NCI-H226 (cell line): ENCODE measurements at regions not wholly inside any gene's neighbourhood (a gene's known extent, or its start where the extent isn't known, plus 50 kb on each side); places are given as distances from the start of the nearest gene placed in this dataset.

Source experiments
- DNase-seq: peaks from one replicate; pipeline ENCODE4 v3.0.0-alpha.2; 2015

DNA sequence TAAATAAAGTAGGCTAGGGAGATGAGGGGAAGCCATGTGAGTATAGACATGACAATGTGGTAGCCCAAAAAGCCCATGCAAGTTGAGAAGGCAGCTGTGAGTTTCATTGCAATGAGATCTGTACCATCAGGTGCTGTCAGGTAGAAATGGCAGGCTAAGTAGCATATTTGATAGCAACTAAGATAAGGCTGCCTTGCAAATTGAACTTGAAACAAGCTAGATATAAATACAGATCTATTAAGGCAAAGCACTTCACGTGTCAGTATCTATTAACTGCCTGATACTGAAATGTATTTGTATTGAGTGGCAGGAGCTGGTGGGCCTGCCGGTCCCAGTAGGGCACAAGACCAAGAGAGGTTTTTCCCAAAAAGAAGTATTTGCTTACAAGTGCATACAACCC is 419.9 kb downstream of the TDRD15 start:
- no peak for DNase-seq

- DNase-seq = no peak
Observed at GRCh38 chr2:21544392-21544791, 420.6 kb downstream of the TDRD15 start.

DNA sequence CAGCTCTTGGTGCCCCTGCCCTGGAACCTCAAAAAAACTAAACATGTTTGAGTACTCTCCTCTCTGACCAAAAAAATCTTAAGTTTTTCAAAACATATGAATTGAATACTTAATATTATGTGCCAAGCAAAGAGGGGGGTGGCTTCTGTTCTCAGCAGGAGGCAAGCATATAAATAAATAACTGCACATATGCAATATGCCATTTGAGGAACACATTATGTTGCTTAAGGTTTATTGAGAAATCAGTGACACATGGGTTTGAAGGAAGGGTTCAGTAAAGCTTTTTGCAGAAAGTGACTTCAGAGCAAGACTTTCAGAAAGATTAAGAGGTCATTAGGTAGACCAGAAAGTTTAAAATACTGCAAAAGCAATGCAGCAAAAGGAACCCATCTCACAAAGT is 429.2 kb downstream of the TDRD15 start:
- DNase-seq = no peak

GRCh38 chr2:21559351-21559750 is 435.6 kb downstream of the TDRD15 start:
- no peak for DNase-seq

GRCh38 chr2:21561965-21562364 is 438.2 kb downstream of the TDRD15 start:
- DNase-seq = no peak

DNA sequence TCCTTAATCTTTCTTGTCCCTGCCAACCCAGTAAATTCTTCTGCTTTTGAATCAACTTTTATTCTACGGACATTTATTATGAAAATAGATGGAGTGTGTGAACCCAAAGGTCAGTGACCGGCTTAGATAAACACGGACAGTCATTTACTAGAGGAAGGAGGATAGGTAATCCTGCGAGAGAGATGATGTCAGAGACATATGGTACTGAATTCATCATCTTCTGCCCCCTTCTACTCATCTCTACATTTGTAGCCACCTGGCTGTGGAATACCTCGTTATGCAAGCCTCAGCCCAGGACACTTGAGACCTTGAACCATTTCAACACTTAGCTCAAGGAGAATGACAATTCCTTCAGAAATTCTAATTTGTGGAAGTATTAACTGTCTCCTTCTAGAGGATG is 443.6 kb downstream of the TDRD15 start:
- DNase-seq = no peak

DNA sequence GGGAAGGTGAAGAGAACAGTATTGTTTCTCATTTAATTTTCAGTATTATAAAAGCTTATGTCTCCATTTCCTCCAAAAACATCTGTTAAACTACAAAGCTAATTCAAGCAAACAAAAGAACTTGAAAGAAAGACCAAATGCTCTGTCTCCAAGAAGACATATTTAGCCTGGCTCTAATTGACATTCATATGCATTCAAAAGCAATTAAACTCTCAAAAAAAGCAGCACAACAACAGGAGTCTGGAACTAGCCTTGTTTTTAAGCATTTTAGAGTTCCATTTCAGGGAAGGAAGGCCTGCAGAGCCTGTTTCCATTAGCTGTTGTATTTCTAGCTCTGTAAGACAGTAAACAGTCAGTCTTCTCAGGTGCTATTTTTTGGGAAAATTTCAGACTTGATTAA is 447.9 kb downstream of the TDRD15 start:
- no peak for DNase-seq

DNA sequence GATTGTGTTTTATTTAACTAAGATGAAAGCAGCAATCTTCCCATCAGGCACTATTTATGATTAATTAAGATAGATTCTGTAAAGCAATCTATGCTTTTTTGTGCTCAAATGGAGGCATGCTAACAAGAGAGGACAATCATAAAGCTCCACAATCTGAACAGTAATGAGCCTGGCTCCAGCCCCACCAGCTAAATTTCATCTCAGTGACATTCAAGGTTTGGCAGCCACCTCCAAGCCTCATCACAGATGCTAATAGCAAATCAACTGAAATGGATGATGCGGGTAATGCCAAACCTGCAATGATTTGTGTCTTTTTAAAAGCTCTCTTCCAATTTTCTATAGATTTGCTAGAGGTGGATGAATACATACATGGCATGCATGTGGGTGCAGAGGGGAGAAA is 456.6 kb downstream of the TDRD15 start:
- DNase-seq = no peak

- DNase-seq = no peak
Observed at GRCh38 chr2:21585881-21586280, 462.1 kb downstream of the TDRD15 start.

DNA sequence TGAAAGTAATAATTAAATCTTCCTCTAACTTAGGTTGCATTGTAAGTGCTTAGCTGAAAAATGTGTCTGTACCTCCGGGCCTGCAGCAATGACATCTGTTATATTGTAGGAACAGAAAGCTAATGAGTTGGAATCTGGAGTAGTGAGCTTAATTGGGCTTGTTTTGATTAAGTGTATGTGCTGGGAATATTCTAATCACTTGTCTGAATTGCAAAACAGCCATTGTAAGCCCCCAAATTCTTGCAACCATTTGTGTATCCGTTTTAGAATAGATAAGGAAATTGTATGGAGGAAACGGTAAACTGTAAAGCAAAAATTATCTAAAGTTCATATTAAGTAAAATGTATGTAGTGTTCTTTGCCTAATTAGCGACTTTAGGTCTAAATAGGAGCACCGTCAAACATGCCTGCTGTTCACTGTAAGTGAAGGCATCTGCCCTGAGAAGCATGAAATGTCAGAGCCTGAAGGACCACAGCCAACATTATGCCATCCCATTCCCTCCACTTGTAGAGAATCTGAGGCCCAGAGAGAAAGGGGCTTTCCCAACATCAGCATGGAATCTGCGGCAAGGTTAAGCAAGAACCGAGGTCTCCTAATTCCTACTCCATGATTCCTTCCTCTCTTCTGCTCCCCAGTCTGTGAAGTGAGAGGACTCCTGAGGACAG is 466.4 kb downstream of the TDRD15 start:
- no peak for DNase-seq

- no peak for DNase-seq
Observed at GRCh38 chr2:21591926-21592325, 468.2 kb downstream of the TDRD15 start.

GRCh38 chr2:21599417-21599816 is 475.6 kb downstream of the TDRD15 start:
- DNase-seq = no peak

- DNase-seq = no peak
Observed at GRCh38 chr2:21602789-21603188, 479.0 kb downstream of the TDRD15 start.

- no peak for DNase-seq
Observed at GRCh38 chr2:21607572-21607971, 483.8 kb downstream of the TDRD15 start.

DNA sequence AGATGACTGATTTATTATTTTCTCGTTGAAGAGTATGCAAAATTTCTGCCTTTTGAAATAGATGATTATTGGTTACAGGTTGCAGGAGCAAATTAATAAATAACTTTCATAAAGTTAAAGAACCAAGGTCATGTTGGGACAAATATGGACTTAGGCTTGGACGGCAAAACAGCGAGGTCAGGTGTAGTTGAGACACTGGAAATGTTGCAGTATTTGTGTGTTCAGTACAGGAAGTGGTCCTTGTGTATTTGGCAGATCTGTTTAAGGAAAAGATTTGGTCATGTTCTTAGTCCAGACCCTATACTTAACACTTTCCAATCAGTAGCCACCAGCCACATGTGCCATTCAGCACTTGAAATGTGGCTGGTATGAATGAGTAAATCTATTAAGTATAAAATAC is 486.5 kb downstream of the TDRD15 start:
- no peak for DNase-seq

DNA sequence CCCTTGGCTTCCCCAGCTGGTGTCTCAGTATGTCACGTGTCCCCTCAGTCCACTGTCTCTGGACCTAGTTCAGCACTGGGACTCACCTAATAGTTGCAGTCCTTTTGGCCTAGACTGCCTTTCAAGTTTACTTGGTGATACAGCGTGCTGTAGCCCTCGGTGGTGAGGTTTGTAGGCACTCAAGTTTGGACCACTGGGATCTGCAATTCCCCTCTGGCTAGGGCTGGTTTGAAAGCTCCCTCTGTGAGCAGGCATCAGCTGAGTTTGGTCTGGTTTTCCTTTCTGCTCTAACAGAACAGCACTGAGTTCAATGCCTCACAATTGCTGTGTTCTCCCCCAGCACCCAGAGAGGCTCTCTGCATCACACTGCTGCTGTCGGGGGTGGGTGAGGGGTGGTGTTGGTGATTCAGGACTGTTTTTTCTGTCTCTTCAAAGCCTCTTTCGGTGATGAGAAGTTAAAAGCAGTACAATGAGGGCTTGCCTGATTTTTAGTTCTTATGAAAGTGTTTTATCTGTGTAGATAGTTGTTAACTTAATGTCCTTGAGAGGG is 494.2 kb downstream of the TDRD15 start:
- no peak for DNase-seq

DNA sequence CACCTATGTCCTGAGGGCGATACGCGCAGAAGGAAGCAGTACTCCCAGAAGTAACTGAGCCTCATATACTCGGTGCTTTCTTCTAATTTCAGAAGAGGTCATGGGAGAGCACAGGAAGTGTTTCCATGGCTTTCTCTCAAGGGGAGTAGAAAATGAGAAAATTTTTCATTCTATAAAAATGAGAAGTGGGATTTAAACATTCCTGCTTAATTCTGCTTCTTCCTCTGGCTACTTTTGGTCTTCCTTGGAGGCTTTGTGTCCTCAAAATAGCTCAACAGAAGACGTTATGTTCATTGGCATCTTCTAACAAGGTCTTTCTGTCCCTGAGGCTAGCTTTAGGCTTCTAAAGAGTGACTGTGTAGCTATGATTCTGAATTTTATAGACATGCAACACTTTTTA is 497.0 kb downstream of the TDRD15 start:
- no peak for DNase-seq

DNA sequence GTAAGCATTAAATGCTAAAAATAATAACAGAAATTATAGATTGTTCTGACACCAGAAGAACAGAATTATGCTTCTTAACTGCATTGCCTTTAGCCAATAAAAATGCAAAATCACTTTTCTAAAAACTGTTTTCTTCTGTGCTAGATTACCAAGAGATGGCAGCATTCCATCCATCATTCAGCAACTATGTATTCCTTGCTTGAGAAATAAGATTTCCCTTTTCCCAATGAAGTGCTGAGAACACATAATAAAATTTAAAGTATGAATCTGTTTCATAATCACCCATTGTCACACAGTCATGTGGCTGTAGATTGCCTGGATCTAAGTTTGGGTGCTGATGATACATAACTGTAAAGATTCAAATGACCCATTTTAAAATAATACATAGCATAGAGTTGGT is 504.2 kb downstream of the TDRD15 start:
- DNase-seq = no peak

GRCh38 chr2:21633015-21633414 is 509.2 kb downstream of the TDRD15 start:
- no peak for DNase-seq

DNA sequence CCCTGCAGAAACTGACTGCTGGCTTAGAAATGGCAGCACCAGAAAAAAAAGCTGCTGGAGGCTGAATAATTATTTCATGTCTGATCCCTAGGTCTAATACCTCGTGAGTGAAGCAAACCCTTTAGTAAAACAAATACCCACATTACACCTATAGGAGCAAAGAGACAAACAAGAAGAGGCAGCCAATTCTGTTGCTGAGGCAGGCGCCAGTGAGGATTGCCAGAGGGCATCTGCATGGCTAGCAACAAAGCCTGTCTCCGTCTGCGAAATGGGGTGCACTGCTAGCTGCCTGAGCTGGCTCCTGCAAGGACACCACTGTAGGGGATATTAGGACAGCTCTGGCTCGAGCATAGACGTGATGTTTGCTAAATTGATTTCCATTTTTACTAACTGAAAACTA is 509.7 kb downstream of the TDRD15 start:
- no peak for DNase-seq

DNA sequence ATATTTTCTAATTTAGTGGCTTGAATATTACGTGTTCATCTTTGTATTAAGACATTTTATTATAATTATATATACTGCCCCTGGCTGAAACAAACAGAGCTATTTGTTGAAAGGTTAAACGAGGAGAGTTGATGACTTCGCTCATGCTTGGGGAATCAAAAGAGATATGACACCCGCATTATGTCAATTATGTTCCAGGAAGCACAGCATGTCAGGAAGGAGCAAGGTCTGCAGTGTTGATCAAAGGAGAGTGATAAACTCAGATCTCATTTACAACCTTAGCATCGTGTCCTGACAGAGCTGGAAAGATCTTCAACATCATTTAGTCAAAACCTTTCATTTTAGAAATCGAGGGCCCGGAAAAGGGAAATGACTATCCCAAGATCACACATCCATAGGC is 510.1 kb downstream of the TDRD15 start:
- no peak for DNase-seq

DNA sequence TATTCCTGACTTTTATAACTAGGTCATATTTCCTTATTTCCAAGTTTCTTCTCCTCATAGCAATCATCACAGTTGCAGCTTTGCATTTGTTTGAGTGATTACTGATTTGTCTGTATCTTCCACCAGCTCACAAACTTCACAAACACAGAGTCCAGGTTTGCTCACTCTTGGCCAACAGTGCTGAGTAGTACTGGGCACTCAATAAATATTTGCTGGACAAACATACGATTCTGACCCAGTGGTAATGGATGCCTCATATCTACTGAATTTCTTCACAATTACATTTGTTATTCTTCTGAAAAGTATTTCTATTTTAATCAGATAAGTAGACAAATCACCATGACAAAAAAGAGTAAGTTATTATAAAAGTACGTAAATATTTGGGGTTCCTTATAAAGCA is 516.3 kb downstream of the TDRD15 start:
- DNase-seq = no peak

DNA sequence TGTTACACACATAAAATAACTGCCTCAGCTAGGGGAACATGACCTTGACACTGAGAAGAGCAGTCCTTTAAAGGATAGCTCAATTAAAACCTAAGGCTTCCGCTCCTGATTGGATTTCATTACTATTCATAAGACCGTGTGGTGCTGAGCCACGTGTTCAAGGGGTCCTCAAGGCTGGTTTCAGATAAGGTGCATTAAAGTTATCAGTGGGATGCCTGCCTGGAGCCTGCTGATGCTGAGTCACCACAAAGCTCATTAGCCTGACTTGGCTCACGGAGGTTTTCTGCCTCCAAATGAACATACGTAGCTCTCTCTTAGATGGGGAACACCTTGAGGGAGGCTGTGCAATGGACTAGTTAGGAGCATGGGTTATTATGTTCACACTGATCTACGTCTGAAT is 518.9 kb downstream of the TDRD15 start:
- peak; percentile 79 for DNase-seq

GRCh38 chr2:21643180-21643579 is 519.4 kb downstream of the TDRD15 start:
- DNase-seq = peak; percentile 92

DNA sequence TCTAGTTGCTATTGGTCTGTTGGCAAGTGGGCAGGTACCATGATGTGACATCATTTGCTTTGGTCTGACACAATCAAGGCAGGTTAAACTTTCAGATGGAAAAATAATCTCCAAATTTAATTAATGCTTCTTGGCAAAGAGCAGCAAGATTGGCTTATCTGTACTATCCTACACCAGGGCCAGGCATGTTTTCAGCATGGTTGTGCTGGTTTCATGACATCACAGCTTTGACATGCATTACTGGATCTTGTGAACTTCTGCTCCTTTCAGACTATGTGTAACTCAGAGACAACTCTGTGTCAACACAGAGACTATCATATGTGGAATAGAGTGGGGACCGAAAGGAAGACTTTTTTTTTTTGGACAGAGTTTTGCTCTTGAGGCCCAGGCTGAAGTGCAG is 520.5 kb downstream of the TDRD15 start:
- DNase-seq = peak; percentile 54
